Mesendoderm (in vitro differentiated cells): ENCODE measurements at regions not wholly inside any gene's neighbourhood (a gene's known extent, or its start where the extent isn't known, plus 50 kb on each side); places are given as distances from the start of the nearest gene placed in this dataset.

ENCODE experiments used
- DNase-seq: peaks from one replicate; pipeline ENCODE4 v3.0.0; 2013
- H2AK5ac ChIP-seq: 2 replicates; pipeline ENCODE4 v1.6.1; 2013; ENCODE audit warnings: low read length, inconsistent platforms
- H2BK120ac ChIP-seq: 2 replicates; pipeline ENCODE4 v1.6.1; 2013; ENCODE audit warnings: low read depth, mild to moderate bottlenecking, low read length, moderate library complexity, mixed read lengths
- H2BK15ac ChIP-seq: replicated peaks from 2 replicates; pipeline ENCODE4 v1.6.1; 2013; ENCODE audit warnings: low read depth, mild to moderate bottlenecking, moderate library complexity
- H2BK5ac ChIP-seq: 2 replicates; pipeline ENCODE4 v1.6.1; 2013; ENCODE audit warnings: low read length, inconsistent platforms
- H3K18ac ChIP-seq: 2 replicates; pipeline ENCODE4 v1.6.1; 2013; ENCODE audit warnings: mild to moderate bottlenecking, low read length, mixed read lengths
- H3K23ac ChIP-seq: one replicate; pipeline ENCODE4 v1.6.1; 2013; ENCODE audit warnings: low read length
- H3K27ac ChIP-seq: 2 replicates; pipeline ENCODE4 v1.5.1; 2013; ENCODE audit warnings: low read depth, mild to moderate bottlenecking, inconsistent platforms, low read length, moderate library complexity
- H3K27me3 ChIP-seq: 2 replicates; pipeline ENCODE4 v1.6.1; 2013; ENCODE audit warnings: low read length, control low read depth, mild to moderate bottlenecking, inconsistent platforms; ENCODE audit not compliant: insufficient read depth, poor library complexity
- H3K36me3 ChIP-seq: 2 replicates; pipeline ENCODE4 v1.6.1; 2013; ENCODE audit warnings: low read length, inconsistent platforms; ENCODE audit not compliant: control insufficient read depth, insufficient read depth
- H3K4ac ChIP-seq: one replicate; pipeline ENCODE4 v1.6.1; 2013; ENCODE audit warnings: low read depth, mild to moderate bottlenecking, low read length, moderate library complexity
- H3K4me1 ChIP-seq: 2 replicates; pipeline ENCODE4 v1.6.1; 2013; ENCODE audit warnings: low read depth, low read length, inconsistent platforms; ENCODE audit not compliant: control insufficient read depth
- H3K4me2 ChIP-seq: 2 replicates; pipeline ENCODE4 v1.6.1; 2013; ENCODE audit warnings: low read length
- H3K4me3 ChIP-seq: 2 replicates; pipeline ENCODE4 v1.5.1; 2013; ENCODE audit warnings: mild to moderate bottlenecking, low read length
- H3K56ac ChIP-seq: one replicate; pipeline ENCODE4 v1.6.1; 2013; ENCODE audit warnings: low read length
- H3K79me1 ChIP-seq: 2 replicates; pipeline ENCODE4 v1.6.1; 2013; ENCODE audit warnings: low read length, inconsistent platforms
- H3K79me2 ChIP-seq: 2 replicates; pipeline ENCODE4 v1.6.1; 2013; ENCODE audit warnings: mild to moderate bottlenecking, low read length; ENCODE audit not compliant: control insufficient read depth, insufficient read depth
- H3K9ac ChIP-seq: 2 replicates; pipeline ENCODE4 v1.6.1; 2013; ENCODE audit warnings: low read length, inconsistent platforms
- H4K5ac ChIP-seq: one replicate; pipeline ENCODE4 v1.6.1; 2013; ENCODE audit warnings: low read length
- H4K8ac ChIP-seq: one replicate; pipeline ENCODE4 v1.6.1; 2013; ENCODE audit warnings: low read depth, mild to moderate bottlenecking, control low read depth, low read length, moderate library complexity
- WGBS: extraction: QIAGEN DNeasy Blood & Tissue Kit; methylation state at CpG from one replicate; pipeline ENCODE4 v1.1.7; 2013; ENCODE audit warnings: low lambda C conversion rate, missing lambda C conversion rate; ENCODE audit not compliant: insufficient coverage; ENCODE audit errors: extremely low coverage; 5-methylcytosine and 5-hydroxymethylcytosine counted together

DNA sequence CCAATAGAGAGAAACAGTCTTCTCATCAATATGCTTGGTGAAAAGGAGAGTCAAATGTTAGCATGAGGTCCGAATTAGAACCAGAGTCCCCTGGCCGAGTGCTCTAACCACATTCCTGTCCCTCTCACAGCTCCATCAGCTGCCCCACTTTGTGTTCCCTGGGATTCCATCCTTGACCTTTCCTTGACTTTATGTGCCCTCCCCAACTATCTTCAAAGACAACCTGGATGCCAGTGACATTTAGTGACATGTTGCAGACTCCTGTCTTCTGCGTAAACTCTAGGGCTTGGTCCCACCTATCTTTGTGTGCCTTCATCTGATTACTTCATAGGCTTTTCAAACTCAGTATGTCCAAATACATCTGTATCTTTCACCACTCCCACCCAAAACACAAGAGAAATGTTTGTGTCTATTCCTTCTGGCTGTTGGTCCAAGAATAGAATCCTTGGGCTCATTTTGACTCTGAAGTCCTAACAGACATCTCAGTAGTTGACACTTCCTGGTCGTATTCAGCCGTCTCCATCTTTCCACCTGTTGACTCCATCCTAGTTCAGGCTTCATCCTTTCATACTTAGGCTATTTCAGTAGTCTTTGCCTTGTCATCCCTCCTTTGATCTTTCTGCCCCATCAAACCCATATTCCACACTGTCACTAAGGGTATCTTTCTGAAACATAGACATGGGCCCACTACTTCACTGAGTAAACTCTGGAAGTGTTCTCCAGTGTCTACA, 101.4 kb upstream of the CD180 start:
- H3K18ac ChIP-seq: no peak overlapping the region
- WGBS: no CpG with 5 or more reads among the region's 5 CpGs
- no peaks in the 10 kb centered on the region for H3K79me1 ChIP-seq
- H3K79me2 ChIP-seq: no peaks in the 10 kb centered on the region
- H3K36me3 ChIP-seq: no peaks in the 10 kb centered on the region
- H3K9ac ChIP-seq: no peak overlapping the region
- H2BK5ac ChIP-seq: no peak overlapping the region
- H3K56ac ChIP-seq: no peak overlapping the region
- H4K8ac ChIP-seq: no peak overlapping the region
- no peak overlapping the region for H3K23ac ChIP-seq
- H2AK5ac ChIP-seq: no peak overlapping the region
- no peaks in the 10 kb centered on the region for H3K27me3 ChIP-seq
- H2BK120ac ChIP-seq: no peak overlapping the region
- no peak overlapping the region for H4K5ac ChIP-seq
- no peak for DNase-seq
- no peak overlapping the region for H3K27ac ChIP-seq
- H3K4ac ChIP-seq: no peak overlapping the region
- H3K4me1 ChIP-seq: no peaks in the 10 kb centered on the region
- H3K4me3 ChIP-seq: no peak overlapping the region
- H3K4me2 ChIP-seq: no peak overlapping the region
- no peak overlapping the region for H2BK15ac ChIP-seq

GRCh38 chr5:67297376-67297775, 100.8 kb upstream of the CD180 start:
- DNase-seq: no peak
- H4K5ac ChIP-seq: no peak overlapping the region
- no peak overlapping the region for H3K4me3 ChIP-seq
- no peak overlapping the region for H2BK15ac ChIP-seq
- H2AK5ac ChIP-seq: no peak overlapping the region
- no peaks in the 10 kb centered on the region for H3K36me3 ChIP-seq
- H4K8ac ChIP-seq: no peak overlapping the region
- WGBS: no CpG with 5 or more reads among the region's 4 CpGs
- H3K79me2 ChIP-seq: no peaks in the 10 kb centered on the region
- no peaks in the 10 kb centered on the region for H3K27me3 ChIP-seq
- H3K9ac ChIP-seq: no peak overlapping the region
- H3K4me2 ChIP-seq: no peak overlapping the region
- H3K4me1 ChIP-seq: no peaks in the 10 kb centered on the region
- H3K23ac ChIP-seq: no peak overlapping the region
- H2BK120ac ChIP-seq: no peak overlapping the region
- no peak overlapping the region for H3K4ac ChIP-seq
- no peak overlapping the region for H3K27ac ChIP-seq
- no peak overlapping the region for H3K56ac ChIP-seq
- H2BK5ac ChIP-seq: no peak overlapping the region
- H3K18ac ChIP-seq: no peak overlapping the region
- no peaks in the 10 kb centered on the region for H3K79me1 ChIP-seq

DNA sequence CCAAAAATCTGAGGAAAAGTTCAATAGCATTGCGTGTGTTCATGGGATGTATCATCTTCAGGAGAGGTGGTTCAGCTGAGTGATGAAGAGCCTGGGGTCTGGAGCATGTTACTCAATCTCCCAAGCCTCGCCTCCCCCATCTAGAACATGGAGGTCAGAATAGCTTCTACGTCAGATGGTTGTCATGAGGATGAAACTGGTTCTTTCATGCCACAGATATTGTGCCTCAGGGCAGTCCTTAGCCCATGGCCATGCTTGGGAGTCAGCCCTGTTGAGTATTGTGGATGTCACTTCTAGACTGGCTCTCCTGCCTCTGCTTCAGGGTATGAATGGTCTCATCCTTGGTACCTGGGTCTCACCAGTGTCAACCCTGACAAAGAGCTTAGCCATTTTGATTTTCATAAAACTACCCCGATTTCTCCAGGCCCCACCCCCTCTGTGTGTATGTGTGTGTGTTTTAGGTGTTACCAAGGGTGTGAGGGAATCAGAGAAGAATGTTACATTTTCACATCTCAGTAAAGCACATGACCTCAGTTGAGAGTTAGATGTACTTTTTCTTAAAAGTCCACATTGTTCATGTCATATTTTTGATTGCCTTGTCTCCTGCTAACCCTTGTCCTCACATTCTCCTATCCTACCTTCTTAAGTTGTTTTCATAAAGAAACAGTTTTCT, 97.8 kb upstream of the CD180 start:
- Histone ChIP-seq H3K27me3 (no peaks in the 10 kb centered on the region), H3K4me1 (no peaks in the 10 kb centered on the region), H3K23ac (no peak overlapping the region), H4K8ac (no peak overlapping the region), H3K4me2 (no peak overlapping the region), H3K27ac (no peak overlapping the region), H2AK5ac (no peak overlapping the region), H3K4me3 (no peak overlapping the region), H4K5ac (no peak overlapping the region), H3K36me3 (no peaks in the 10 kb centered on the region), H3K18ac (no peak overlapping the region), H3K56ac (no peak overlapping the region), H2BK5ac (no peak overlapping the region), H2BK15ac (no peak overlapping the region), H3K9ac (no peak overlapping the region), H2BK120ac (no peak overlapping the region), H3K79me2 (no peaks in the 10 kb centered on the region), H3K4ac (no peak overlapping the region), H3K79me1 (no peaks in the 10 kb centered on the region)
- no CpG with 5 or more reads among the region's 4 CpGs for WGBS
- DNase-seq: no peak

GRCh38 chr5:67293226-67293625, 96.6 kb upstream of the CD180 start:
- no peak overlapping the region for H3K4me3 ChIP-seq
- no peak overlapping the region for H3K27ac ChIP-seq
- no peak overlapping the region for H2AK5ac ChIP-seq
- H3K27me3 ChIP-seq: no peaks in the 10 kb centered on the region
- no peak overlapping the region for H2BK15ac ChIP-seq
- H3K4me2 ChIP-seq: no peak overlapping the region
- H3K9ac ChIP-seq: no peak overlapping the region
- no peak overlapping the region for H3K23ac ChIP-seq
- H3K4me1 ChIP-seq: no peaks in the 10 kb centered on the region
- H2BK5ac ChIP-seq: no peak overlapping the region
- H3K36me3 ChIP-seq: no peaks in the 10 kb centered on the region
- no peak for DNase-seq
- no peaks in the 10 kb centered on the region for H3K79me2 ChIP-seq
- no peak overlapping the region for H4K5ac ChIP-seq
- H2BK120ac ChIP-seq: no peak overlapping the region
- no peak overlapping the region for H3K18ac ChIP-seq
- H3K79me1 ChIP-seq: no peaks in the 10 kb centered on the region
- no peak overlapping the region for H4K8ac ChIP-seq
- no peak overlapping the region for H3K4ac ChIP-seq
- no peak overlapping the region for H3K56ac ChIP-seq

- H3K27me3 ChIP-seq: no peaks in the 10 kb centered on the region
- H3K36me3 ChIP-seq: no peaks in the 10 kb centered on the region
- no peak overlapping the region for H3K4ac ChIP-seq
- H3K18ac ChIP-seq: no peak overlapping the region
- no peak overlapping the region for H2BK120ac ChIP-seq
- no CpG with 5 or more reads among the region's 4 CpGs for WGBS
- H3K56ac ChIP-seq: no peak overlapping the region
- H3K23ac ChIP-seq: no peak overlapping the region
- H3K4me3 ChIP-seq: no peak overlapping the region
- peaks cover 3% of the 10 kb centered on the region for H3K4me1 ChIP-seq
- no peak overlapping the region for H2BK5ac ChIP-seq
- H2BK15ac ChIP-seq: no peak overlapping the region
- no peak overlapping the region for H3K4me2 ChIP-seq
- H3K9ac ChIP-seq: no peak overlapping the region
- no peak overlapping the region for H2AK5ac ChIP-seq
- no peak for DNase-seq
- no peaks in the 10 kb centered on the region for H3K79me2 ChIP-seq
- H4K5ac ChIP-seq: no peak overlapping the region
- no peaks in the 10 kb centered on the region for H3K79me1 ChIP-seq
- H3K27ac ChIP-seq: no peak overlapping the region
- no peak overlapping the region for H4K8ac ChIP-seq
These were observed 95.8 kb upstream of the CD180 start for GRCh38 chr5:67292201-67292940.
